CD4-positive, alpha-beta T cell treated with Interleukin-21 for 1 hour (primary cell): ENCODE measurements at regions not wholly inside any gene's neighbourhood (a gene's known extent, or its start where the extent isn't known, plus 50 kb on each side); places are given as distances from the start of the nearest gene placed in this dataset.

Experiments
- DNase-seq: peaks from one replicate; pipeline ENCODE4 v3.0.0-alpha.2; 2020

- no peak for DNase-seq
Observed at GRCh38 chr5:107293541-107294210, 377.1 kb downstream of the EFNA5 start.

- no peak for DNase-seq
Observed at GRCh38 chr5:107291866-107292265, 378.9 kb downstream of the EFNA5 start.

GRCh38 chr5:107290780-107291398 lies 379.8 kb downstream of the EFNA5 start:
- DNase-seq: no peak

GRCh38 chr5:107289030-107289714 lies 381.6 kb downstream of the EFNA5 start:
- DNase-seq: no peak

- DNase-seq: no peak
Observed at GRCh38 chr5:107286447-107287098, 384.2 kb downstream of the EFNA5 start.

GRCh38 chr5:107285772-107286171 lies 385.0 kb downstream of the EFNA5 start:
- no peak for DNase-seq

- DNase-seq: no peak
Observed at GRCh38 chr5:107284822-107285525, 385.8 kb downstream of the EFNA5 start.

GRCh38 chr5:107282061-107282460 lies 388.7 kb downstream of the EFNA5 start:
- no peak for DNase-seq

- no peak for DNase-seq
Observed at GRCh38 chr5:107278774-107279173, 392.0 kb downstream of the EFNA5 start.

GRCh38 chr5:107277485-107278125 lies 393.1 kb downstream of the EFNA5 start:
- no peak for DNase-seq

- DNase-seq: no peak
Observed at GRCh38 chr5:107275333-107275732, 395.4 kb downstream of the EFNA5 start.

GRCh38 chr5:107274571-107274970 lies 396.2 kb downstream of the EFNA5 start:
- DNase-seq: no peak

- no peak for DNase-seq
Observed at GRCh38 chr5:107272954-107273353, 397.8 kb downstream of the EFNA5 start.

GRCh38 chr5:107272509-107272908 lies 398.2 kb downstream of the EFNA5 start:
- no peak for DNase-seq

GRCh38 chr5:107271682-107272350 lies 398.9 kb downstream of the EFNA5 start:
- DNase-seq: no peak

- DNase-seq: no peak
Observed at GRCh38 chr5:107270561-107270960, 400.2 kb downstream of the EFNA5 start.

- no peak for DNase-seq
Observed at GRCh38 chr5:107269678-107270077, 401.1 kb downstream of the EFNA5 start.

- no peak for DNase-seq
Observed at GRCh38 chr5:107269256-107269655, 401.5 kb downstream of the EFNA5 start.

GRCh38 chr5:107268241-107268640 lies 402.5 kb downstream of the EFNA5 start:
- no peak for DNase-seq

GRCh38 chr5:107266100-107266499 lies 404.6 kb downstream of the EFNA5 start:
- DNase-seq: no peak

GRCh38 chr5:107265193-107265592 lies 405.5 kb downstream of the EFNA5 start:
- no peak for DNase-seq
